Activated CD8-positive, alpha-beta memory T cell treated with anti-CD3 and anti-CD28 coated beads for 36 hours (primary cell): ENCODE measurements at regions not wholly inside any gene's neighbourhood (a gene's known extent, or its start where the extent isn't known, plus 50 kb on each side); places are given as distances from the start of the nearest gene placed in this dataset.

ENCODE experiments used
- CTCF ChIA-PET: fragments of 350-600 bp; sonication (Branson Sonifier 250); formaldehyde crosslinking; loops from one replicate; lab custom pipeline; 2021; ENCODE audit warnings: antibody characterized with exemption; lab: Charles Lee
- POLR2A ChIA-PET: fragments of 350-600 bp; sonication (Branson Sonifier 250); formaldehyde crosslinking; loops from one replicate; lab custom pipeline; 2021; ENCODE audit warnings: antibody characterized with exemption; lab: Charles Lee

- ChIA-PET CTCF (no interaction called here), POLR2A (no interaction called here)
Measured at GRCh38 chr16:35447010-35447558, 1987.7 kb downstream of the TP53TG3F start.

- POLR2A ChIA-PET, result no interaction called here
- CTCF ChIA-PET, result no interaction called here
Measured at GRCh38 chr16:35449663-35450062, 1990.3 kb downstream of the TP53TG3F start.

- ChIA-PET POLR2A (no interaction called here), CTCF (no interaction called here)
Measured at GRCh38 chr16:35450648-35451047, 1991.2 kb downstream of the TP53TG3F start.

- CTCF ChIA-PET, result no interaction called here
Measured at GRCh38 chr16:35452471-35452870, 1993.1 kb downstream of the TP53TG3F start.

GRCh38 chr16:35463358-35463757, 2003.9 kb downstream of the TP53TG3F start:
- ChIA-PET POLR2A (no interaction called here), CTCF (no interaction called here)

More at GRCh38 chr16:35452471-35452870, 1993.1 kb downstream of the TP53TG3F start:
- POLR2A ChIA-PET, result no interaction called here

GRCh38 chr16:35480361-35480760, 2020.9 kb downstream of the TP53TG3F start:
- ChIA-PET POLR2A (no interaction called here), CTCF (no interaction called here)

GRCh38 chr16:35480988-35481387, 2021.6 kb downstream of the TP53TG3F start:
- ChIA-PET POLR2A (no interaction called here), CTCF (no interaction called here)

GRCh38 chr16:35485915-35486314, 2026.5 kb downstream of the TP53TG3F start:
- POLR2A ChIA-PET, result no interaction called here
- CTCF ChIA-PET, result no interaction called here

GRCh38 chr16:35492225-35492624, 2032.8 kb downstream of the TP53TG3F start:
- ChIA-PET CTCF (no interaction called here), POLR2A (no interaction called here)

GRCh38 chr16:35497399-35497798, 2038.0 kb downstream of the TP53TG3F start:
- CTCF ChIA-PET, result no interaction called here

GRCh38 chr16:35506018-35506897, 2046.8 kb downstream of the TP53TG3F start:
- ChIA-PET CTCF (no interaction called here), POLR2A (no interaction called here)

More at GRCh38 chr16:35497399-35497798, 2038.0 kb downstream of the TP53TG3F start:
- POLR2A ChIA-PET, result no interaction called here

- CTCF ChIA-PET, result no interaction called here
- POLR2A ChIA-PET, result no interaction called here
Measured at GRCh38 chr16:35506898-35507194, 2047.4 kb downstream of the TP53TG3F start.

- ChIA-PET CTCF (no interaction called here), POLR2A (no interaction called here)
Measured at GRCh38 chr16:35510701-35511100, 2051.3 kb downstream of the TP53TG3F start.

- ChIA-PET POLR2A (no interaction called here), CTCF (no interaction called here)
Measured at GRCh38 chr16:35516551-35516950, 2057.1 kb downstream of the TP53TG3F start.

- ChIA-PET POLR2A (no interaction called here), CTCF (no interaction called here)
Measured at GRCh38 chr16:35516971-35517370, 2057.6 kb downstream of the TP53TG3F start.

- CTCF ChIA-PET, result no interaction called here
- POLR2A ChIA-PET, result no interaction called here
Measured at GRCh38 chr16:35523991-35524390, 2064.6 kb downstream of the TP53TG3F start.

- CTCF ChIA-PET, result no interaction called here
- POLR2A ChIA-PET, result no interaction called here
Measured at GRCh38 chr16:35525979-35526590, 2066.7 kb downstream of the TP53TG3F start.

GRCh38 chr16:35532576-35532975, 2073.2 kb downstream of the TP53TG3F start:
- POLR2A ChIA-PET, result no interaction called here

GRCh38 chr16:35533683-35534082, 2074.3 kb downstream of the TP53TG3F start:
- ChIA-PET POLR2A (no interaction called here), CTCF (no interaction called here)

More at GRCh38 chr16:35532576-35532975, 2073.2 kb downstream of the TP53TG3F start:
- CTCF ChIA-PET, result no interaction called here

GRCh38 chr16:35543486-35543885, 2084.1 kb downstream of the TP53TG3F start:
- ChIA-PET CTCF (no interaction called here), POLR2A (no interaction called here)

- CTCF ChIA-PET, result interaction anchor here (0.6 kb wide), 1 partner anchor 102 kb away, joined by 3 read pairs; no protein-coding TSS in a partner anchor
- POLR2A ChIA-PET, result no interaction called here
Measured at GRCh38 chr16:35552763-35553162, 2093.4 kb downstream of the TP53TG3F start.
